Loucy (cell line): ENCODE measurements at regions not wholly inside any gene's neighbourhood (a gene's known extent, or its start where the extent isn't known, plus 50 kb on each side); places are given as distances from the start of the nearest gene placed in this dataset.

Source experiments
- H2AFZ ChIP-seq: fragments of 200-600 bp; sonication (generic); 2 replicates; pipeline ENCODE4 v1.6.0; 2016; ENCODE audit warnings: antibody characterized with exemption, mild to moderate bottlenecking, low read length, moderate library complexity
- H3F3A ChIP-seq: fragments of 200-600 bp; 2 replicates; pipeline ENCODE4 v1.6.0; 2016; ENCODE audit warnings: antibody characterized with exemption, low read depth, mild to moderate bottlenecking
- H3K27me3 ChIP-seq: fragments of 200-600 bp; sonication (generic); 2 replicates; pipeline ENCODE4 v1.6.1; 2014; ENCODE audit warnings: low read length, mild to moderate bottlenecking; ENCODE audit not compliant: insufficient read depth, poor library complexity, severe bottlenecking
- H3K36me3 ChIP-seq: fragments of 200-600 bp; sonication (generic); 2 replicates; pipeline ENCODE4 v1.6.1; 2016; ENCODE audit warnings: low read length; ENCODE audit not compliant: insufficient read depth
- H3K4me1 ChIP-seq: fragments of 200-600 bp; sonication (generic); 2 replicates; pipeline ENCODE4 v1.5.1; 2014; ENCODE audit warnings: low read length, mild to moderate bottlenecking; ENCODE audit not compliant: insufficient read depth, poor library complexity, severe bottlenecking
- H3K4me2 ChIP-seq: fragments of 200-600 bp; sonication (generic); 2 replicates; pipeline ENCODE4 v1.6.0; 2014; ENCODE audit warnings: antibody characterized with exemption, low read length, low read depth, mild to moderate bottlenecking; ENCODE audit not compliant: poor library complexity, severe bottlenecking
- H3K4me3 ChIP-seq: fragments of 200-600 bp; sonication (generic); 2 replicates; pipeline ENCODE4 v1.5.1; 2014; ENCODE audit warnings: low read length, mild to moderate bottlenecking, mixed read lengths; ENCODE audit not compliant: poor library complexity, severe bottlenecking
- H3K79me2 ChIP-seq: fragments of 200-600 bp; sonication (generic); 2 replicates; pipeline ENCODE4 v1.6.1; 2014; ENCODE audit warnings: low read length; ENCODE audit not compliant: insufficient read depth
- H3K9ac ChIP-seq: fragments of 200-600 bp; sonication (generic); 2 replicates; pipeline ENCODE4 v1.6.0; 2014; ENCODE audit warnings: mild to moderate bottlenecking, low read depth, low read length, moderate library complexity; ENCODE audit not compliant: poor library complexity, severe bottlenecking
- H3K9me2 ChIP-seq: fragments of 200-600 bp; sonication (generic); replicated peaks from 2 replicates; pipeline ENCODE4 v1.6.1; 2016; ENCODE audit warnings: low read depth, low read length, mixed read lengths
- H3K9me3 ChIP-seq: fragments of 200-600 bp; sonication (generic); 2 replicates; pipeline ENCODE4 v1.6.1; 2014; ENCODE audit warnings: mild to moderate bottlenecking, antibody characterized with exemption, low read length, low read depth; ENCODE audit not compliant: insufficient read depth
- H4K20me1 ChIP-seq: fragments of 200-600 bp; sonication (generic); 2 replicates; pipeline ENCODE4 v1.6.0; 2014; ENCODE audit warnings: antibody characterized with exemption, low read length, mild to moderate bottlenecking; ENCODE audit not compliant: insufficient read depth, poor library complexity, severe bottlenecking
- CTCF ChIP-seq: fragments of 200-600 bp; sonication (generic); conservative IDR thresholded peaks from 2 replicates; pipeline ENCODE4 v1.5.1; 2014; ENCODE audit warnings: mild to moderate bottlenecking, antibody characterized with exemption, low read length
- EZH2phosphoT487 ChIP-seq: fragments of 200-600 bp; IDR thresholded peaks from 2 replicates; pipeline ENCODE4 v1.6.1; 2018; ENCODE audit warnings: antibody characterized with exemption, mild to moderate bottlenecking, moderate library complexity, borderline replicate concordance

GRCh38 chr11:91776655-91777054 is 448.0 kb upstream of the FAT3 start:
- Histone ChIP-seq H3K79me2 (no peaks in the 10 kb centered on the region), H2AFZ (no peak overlapping the region)

GRCh38 chr11:91773090-91773489 is 451.5 kb upstream of the FAT3 start:
- Histone ChIP-seq H3K9me3 (no peaks in the 10 kb centered on the region), H3K27me3 (no peaks in the 10 kb centered on the region), H3K4me3 (no peak overlapping the region), H3F3A (no peaks in the 10 kb centered on the region), H3K4me1 (no peaks in the 10 kb centered on the region), H2AFZ (no peak overlapping the region), H3K79me2 (no peaks in the 10 kb centered on the region), H3K36me3 (no peaks in the 10 kb centered on the region), H3K9ac (no peak overlapping the region), H4K20me1 (no peaks in the 10 kb centered on the region), H3K4me2 (no peak overlapping the region), H3K9me2 (no peaks in the 10 kb centered on the region)
- TF ChIP-seq CTCF = peak; percentile 69
- no peak for TF ChIP-seq EZH2phosphoT487

More at GRCh38 chr11:91776655-91777054, 448.0 kb upstream of the FAT3 start:
- Histone ChIP-seq H3K9me3 (no peaks in the 10 kb centered on the region), H3K9ac (no peak overlapping the region), H4K20me1 (no peaks in the 10 kb centered on the region), H3K36me3 (no peaks in the 10 kb centered on the region), H3K9me2 (no peaks in the 10 kb centered on the region), H3K27me3 (no peaks in the 10 kb centered on the region), H3K4me3 (no peak overlapping the region), H3K4me2 (no peak overlapping the region), H3K4me1 (no peaks in the 10 kb centered on the region), H3F3A (no peaks in the 10 kb centered on the region)
- no peak for TF ChIP-seq EZH2phosphoT487
- no peak for TF ChIP-seq CTCF

- no peaks in the 10 kb centered on the region for H3K9me2 ChIP-seq
- H3K4me2 ChIP-seq = no peak overlapping the region
- no peaks in the 10 kb centered on the region for H3F3A ChIP-seq
- H3K4me3 ChIP-seq = no peak overlapping the region
- H3K79me2 ChIP-seq = no peaks in the 10 kb centered on the region
- no peaks in the 10 kb centered on the region for H4K20me1 ChIP-seq
- H3K36me3 ChIP-seq = no peaks in the 10 kb centered on the region
- no peaks in the 10 kb centered on the region for H3K9me3 ChIP-seq
- H3K4me1 ChIP-seq = no peaks in the 10 kb centered on the region
- TF ChIP-seq EZH2phosphoT487 = no peak
- no peak for TF ChIP-seq CTCF
- H3K9ac ChIP-seq = no peak overlapping the region
- no peak overlapping the region for H2AFZ ChIP-seq
- no peaks in the 10 kb centered on the region for H3K27me3 ChIP-seq
These were observed 452.7 kb upstream of the FAT3 start for GRCh38 chr11:91771961-91772360.
